ENCODE measurements at regions not wholly inside any gene's neighbourhood (a gene's known extent, or its start where the extent isn't known, plus 50 kb on each side); places are given as distances from the start of the nearest gene placed in this dataset.

GRCh38 chr1:239538239-239538988, 152.0 kb downstream of the CHRM3 start:
- no peak for DNase-seq (ENCODE audit: low read depth in 3 of 3, low spot score in 1 of 3)

DNA sequence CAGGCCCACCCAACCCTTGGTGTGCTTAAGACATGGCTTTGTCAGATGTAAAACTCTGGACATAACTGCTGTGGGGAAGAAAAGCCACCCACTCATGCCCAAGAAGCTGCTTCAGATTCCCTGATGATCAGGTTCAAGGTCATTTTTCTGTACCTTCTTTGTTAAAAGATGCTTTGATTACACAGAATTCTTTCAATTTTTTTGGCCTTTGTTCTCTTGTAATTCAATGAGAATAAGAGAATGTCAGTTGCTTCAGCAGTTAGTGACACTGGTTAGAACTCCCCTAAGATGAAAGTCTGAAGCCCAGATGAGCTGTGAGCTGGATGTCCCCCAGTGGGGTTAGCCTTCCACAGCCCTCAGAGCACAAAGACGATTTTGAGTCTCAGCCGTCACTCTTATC, 152.7 kb downstream of the CHRM3 start:
- no peak for DNase-seq (ENCODE audit: low read depth in 3 of 3, low spot score in 1 of 3)

DNA sequence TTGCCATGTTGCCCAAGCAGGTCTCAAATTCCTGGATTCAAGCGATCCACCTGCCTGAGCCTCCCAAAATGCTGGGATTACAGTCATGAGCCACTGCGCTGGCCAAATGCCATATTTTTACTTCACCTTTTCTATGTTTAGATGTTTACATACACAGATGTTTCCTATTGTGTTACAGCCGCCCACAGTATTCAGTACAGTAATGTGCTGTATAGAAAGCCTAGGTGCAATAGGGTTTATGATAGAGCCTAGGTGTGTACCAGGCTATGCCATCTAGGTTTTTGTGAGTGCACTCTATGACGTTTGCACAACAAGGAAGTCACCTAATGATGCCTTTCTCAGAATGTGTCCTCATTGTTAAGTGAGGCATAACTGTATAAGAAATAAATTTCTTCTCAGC, 153.4 kb downstream of the CHRM3 start:
- DNase-seq (ENCODE audit: low read depth in 3 of 3, low spot score in 1 of 3), result no peak

GRCh38 chr1:239543873-239544272, 157.5 kb downstream of the CHRM3 start:
- DNase-seq (ENCODE audit: low read depth in 3 of 3, low spot score in 1 of 3), result no peak

DNA sequence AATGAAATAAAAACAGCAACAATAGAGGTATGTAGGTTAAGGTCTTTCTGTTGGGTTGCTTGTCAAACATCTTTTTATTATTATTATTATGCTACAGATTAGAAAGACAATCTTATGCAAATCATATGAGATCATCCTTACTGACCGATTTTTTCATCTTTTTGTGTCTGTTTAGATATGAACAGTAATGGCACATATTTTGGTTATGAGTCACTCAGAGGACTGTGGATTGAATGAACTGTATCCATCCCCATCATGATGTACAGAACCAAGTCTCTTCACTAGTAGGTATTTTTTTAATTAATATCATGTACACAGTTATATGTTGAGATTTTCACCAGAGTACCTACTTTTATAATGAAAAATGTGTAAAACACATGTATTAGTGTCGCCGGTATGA, 159.1 kb downstream of the CHRM3 start:
- DNase-seq (ENCODE audit: low read depth in 3 of 3, low spot score in 1 of 3), result no peak

GRCh38 chr1:239547987-239548386, 161.6 kb downstream of the CHRM3 start:
- no peak for DNase-seq (ENCODE audit: low read depth in 3 of 3, low spot score in 1 of 3)

- DNase-seq (ENCODE audit: low read depth in 3 of 3, low spot score in 1 of 3), result no peak
Observed at GRCh38 chr1:239550178-239550577, 163.8 kb downstream of the CHRM3 start.

- no peak for DNase-seq (ENCODE audit: low read depth in 3 of 3, low spot score in 1 of 3)
Observed at GRCh38 chr1:239555350-239555749, 169.0 kb downstream of the CHRM3 start.

- no peak for DNase-seq (ENCODE audit: low read depth in 3 of 3, low spot score in 1 of 3)
Observed at GRCh38 chr1:239558559-239558958, 172.2 kb downstream of the CHRM3 start.

DNA sequence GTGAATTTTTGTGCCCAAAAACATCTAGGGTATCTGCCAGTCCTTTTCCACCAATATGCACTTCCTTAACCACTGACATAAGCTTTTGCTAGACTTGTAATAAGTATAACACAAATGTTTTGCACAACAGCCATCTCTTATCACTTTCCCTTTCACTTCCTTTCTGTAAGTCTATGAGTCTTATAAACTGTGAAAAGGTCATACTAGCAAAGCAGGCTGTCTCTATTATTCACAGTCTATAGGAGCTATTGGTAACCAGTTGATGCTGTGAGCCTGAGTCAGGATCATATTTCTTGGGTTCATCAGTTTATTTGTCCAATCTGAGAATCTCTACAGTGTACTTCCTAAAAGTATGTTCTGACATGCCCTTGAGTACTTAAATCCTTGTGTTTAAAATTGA, 172.6 kb downstream of the CHRM3 start:
- DNase-seq (ENCODE audit: low read depth in 3 of 3, low spot score in 1 of 3), result no peak

DNA sequence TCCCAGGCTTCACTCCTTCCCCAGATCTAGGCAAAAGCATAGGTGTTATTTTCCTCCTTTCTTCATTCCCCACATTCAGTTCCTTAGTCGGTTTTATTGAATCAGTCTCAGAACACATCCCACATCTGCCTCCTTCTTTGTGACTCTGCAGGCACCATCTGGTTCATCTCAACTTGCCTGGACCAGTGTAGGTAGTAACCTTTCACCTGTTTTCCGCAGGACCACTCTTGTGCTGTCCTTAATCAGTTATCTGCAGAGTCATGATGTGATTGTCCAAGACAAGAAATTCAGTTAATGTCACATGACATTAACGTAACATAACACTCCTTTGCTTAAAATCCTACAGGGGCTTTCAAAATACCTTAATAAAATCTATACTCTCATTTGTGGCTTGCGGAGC, 174.6 kb downstream of the CHRM3 start:
- no peak for DNase-seq (ENCODE audit: low read depth in 3 of 3, low spot score in 1 of 3)

DNA sequence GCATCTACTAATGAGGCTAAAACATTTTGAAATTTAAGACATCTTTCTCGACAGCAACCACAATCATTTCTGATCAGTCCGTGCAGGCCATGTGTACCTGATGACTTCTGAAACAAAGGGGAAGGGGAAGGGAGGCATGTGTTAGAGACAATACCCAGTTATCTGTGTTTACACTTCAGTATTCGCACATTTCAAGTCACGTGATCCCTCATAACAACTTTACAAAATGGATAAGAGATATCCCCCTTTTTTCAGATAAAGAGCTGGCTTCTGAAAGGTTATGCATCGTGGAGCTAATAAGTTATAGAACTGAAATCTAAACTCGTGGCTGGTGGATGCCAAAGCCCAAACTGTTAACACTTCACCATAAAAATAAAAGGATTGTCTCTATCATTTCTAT, 175.7 kb downstream of the CHRM3 start:
- no peak for DNase-seq (ENCODE audit: low read depth in 3 of 3, low spot score in 1 of 3)

GRCh38 chr1:239563681-239564080, 177.3 kb downstream of the CHRM3 start:
- DNase-seq (ENCODE audit: low read depth in 3 of 3, low spot score in 1 of 3), result no peak

GRCh38 chr1:239566074-239566473, 179.7 kb downstream of the CHRM3 start:
- DNase-seq (ENCODE audit: low read depth in 3 of 3, low spot score in 1 of 3), result no peak

DNA sequence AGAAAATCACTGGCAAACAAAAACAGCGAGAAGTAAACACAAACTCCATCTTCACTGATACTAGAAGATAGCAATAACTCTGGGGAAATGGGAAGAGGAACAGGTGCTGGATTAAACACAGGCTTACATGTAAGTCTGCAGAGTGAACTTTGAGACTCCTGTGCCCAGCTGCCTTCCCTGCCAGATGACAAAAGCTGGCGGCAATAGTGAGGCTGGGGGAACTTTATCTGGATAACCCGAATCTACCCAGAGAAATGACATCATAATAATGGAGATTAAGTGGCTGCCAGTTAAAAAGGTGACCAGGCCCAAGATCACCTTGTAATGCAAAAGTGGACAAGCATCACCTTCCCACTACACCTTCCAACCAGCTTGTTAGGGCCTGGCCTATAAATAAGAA, 184.5 kb downstream of the CHRM3 start:
- no peak for DNase-seq (ENCODE audit: low read depth in 3 of 3, low spot score in 1 of 3)

DNA sequence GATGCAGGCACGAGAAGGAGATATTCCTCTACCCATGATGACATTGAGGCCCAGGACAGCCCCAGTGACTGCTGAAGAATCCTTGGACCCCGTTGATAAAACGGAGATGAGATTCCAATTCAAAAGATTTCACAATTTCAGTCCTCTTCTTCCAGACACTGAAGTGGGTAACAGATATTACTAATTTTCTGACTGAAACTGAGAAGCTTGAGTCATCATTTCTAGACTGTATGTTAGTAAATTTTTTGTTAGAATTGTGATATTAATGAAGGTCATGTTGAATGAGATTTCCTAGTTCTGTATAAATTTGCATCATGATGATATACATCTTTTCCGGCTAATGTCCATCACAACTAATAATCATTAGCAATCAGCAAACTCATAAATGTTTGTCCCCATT, 185.8 kb downstream of the CHRM3 start:
- DNase-seq (ENCODE audit: low read depth in 3 of 3, low spot score in 1 of 3), result no peak

GRCh38 chr1:239574112-239574511, 187.7 kb downstream of the CHRM3 start:
- DNase-seq (ENCODE audit: low read depth in 3 of 3, low spot score in 1 of 3), result no peak

DNA sequence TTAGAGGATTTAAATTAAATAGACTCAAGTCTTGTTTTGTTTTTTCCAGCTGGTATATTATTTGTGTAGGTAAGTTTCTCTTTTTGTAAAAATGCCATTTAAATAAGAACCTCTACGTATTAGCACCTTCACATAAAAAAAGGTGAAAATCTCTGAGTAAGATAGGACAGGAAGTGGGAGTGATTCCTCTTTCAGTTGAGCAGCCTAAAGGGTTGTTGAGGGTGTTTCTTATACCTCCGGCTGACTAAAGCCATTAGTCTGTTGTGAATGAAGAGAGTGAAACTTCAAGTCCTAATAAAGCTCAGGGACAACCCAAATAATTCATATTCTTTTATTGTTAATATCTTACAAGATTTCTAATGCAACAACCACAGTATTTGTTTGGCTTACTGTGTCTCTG, 188.7 kb downstream of the CHRM3 start:
- no peak for DNase-seq (ENCODE audit: low read depth in 3 of 3, low spot score in 1 of 3)

GRCh38 chr1:239583536-239583935, 197.2 kb downstream of the CHRM3 start:
- DNase-seq (ENCODE audit: low read depth in 3 of 3, low spot score in 1 of 3), result no peak

GRCh38 chr1:239586128-239586527, 199.8 kb downstream of the CHRM3 start:
- no peak for DNase-seq (ENCODE audit: low read depth in 3 of 3, low spot score in 1 of 3)

DNA sequence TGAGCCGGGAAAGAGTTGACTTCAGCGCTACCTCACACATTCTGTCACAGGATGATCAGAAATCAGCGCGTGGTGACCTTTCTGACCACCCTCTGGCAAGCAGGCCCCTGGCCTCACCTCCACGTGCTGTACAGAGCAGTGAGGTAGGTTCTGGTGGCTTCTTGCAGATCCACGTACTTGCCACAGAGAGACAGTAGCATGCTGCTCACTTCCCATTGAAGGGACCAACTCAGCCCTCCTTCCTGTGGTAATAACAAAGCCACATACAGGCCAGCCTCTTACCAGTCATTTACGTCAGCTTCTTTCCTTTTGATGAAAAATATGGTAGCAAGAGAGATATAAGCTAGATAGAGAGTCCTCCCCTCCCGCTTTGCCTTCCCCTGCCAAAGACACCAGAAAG, 200.7 kb downstream of the CHRM3 start:
- DNase-seq (ENCODE audit: low read depth in 3 of 3, low spot score in 1 of 3), result no peak

- no peak for DNase-seq (ENCODE audit: low read depth in 3 of 3, low spot score in 1 of 3)
Observed at GRCh38 chr1:239587574-239588369, 201.4 kb downstream of the CHRM3 start.

- no peak for DNase-seq (ENCODE audit: low read depth in 3 of 3, low spot score in 1 of 3)
Observed at GRCh38 chr1:239590556-239590955, 204.2 kb downstream of the CHRM3 start.

All from stimulated activated CD4-positive, alpha-beta T cell treated with anti-CD3 and anti-CD28 coated beads, TNF-alpha, amount 100 ng/mL, for 1 hour (primary cell).